Hematopoietic multipotent progenitor cell treated with erythropoietin and hydrocortisone succinate and interleukin-3 and kit ligand, for 17 days (in vitro differentiated cells): ENCODE measurements at regions not wholly inside any gene's neighbourhood (a gene's known extent, or its start where the extent isn't known, plus 50 kb on each side); places are given as distances from the start of the nearest gene placed in this dataset.
"Not testable (repeated sequence)": the region's sequence is repeated elsewhere in the genome, so short reads cannot be mapped to it uniquely, and the experiment has no call there.

Experiments
- DNase-seq: peaks from one replicate; pipeline ENCODE4 v3.0.0-alpha.2; 2015; ENCODE audit warnings: low spot score

- DNase-seq = no peak
Observed at GRCh38 chr1:37162059-37162458, 127.7 kb upstream of the GRIK3 start.

GRCh38 chr1:37166005-37166404 is 131.7 kb upstream of the GRIK3 start:
- no peak for DNase-seq

GRCh38 chr1:37167479-37167878 is 133.2 kb upstream of the GRIK3 start:
- no peak for DNase-seq

GRCh38 chr1:37169241-37169640 is 134.9 kb upstream of the GRIK3 start:
- no peak for DNase-seq

GRCh38 chr1:37169743-37170275 is 135.5 kb upstream of the GRIK3 start:
- no peak for DNase-seq

- DNase-seq = no peak
Observed at GRCh38 chr1:37171691-37172090, 137.4 kb upstream of the GRIK3 start.

- no peak for DNase-seq
Observed at GRCh38 chr1:37174341-37174740, 140.0 kb upstream of the GRIK3 start.

- DNase-seq = no peak
Observed at GRCh38 chr1:37174876-37175275, 140.6 kb upstream of the GRIK3 start.

- DNase-seq = no peak
Observed at GRCh38 chr1:37175666-37176215, 141.4 kb upstream of the GRIK3 start.

- DNase-seq = no peak
Observed at GRCh38 chr1:37176269-37176668, 142.0 kb upstream of the GRIK3 start.

- peak; percentile 6 for DNase-seq
Observed at GRCh38 chr1:37177230-37177864, 143.0 kb upstream of the GRIK3 start.

GRCh38 chr1:37181425-37181824 is 147.1 kb upstream of the GRIK3 start:
- no peak for DNase-seq

GRCh38 chr1:37184789-37185188 is 150.5 kb upstream of the GRIK3 start:
- DNase-seq = no peak

- DNase-seq = no peak
Observed at GRCh38 chr1:37186246-37186756, 152.0 kb upstream of the GRIK3 start.

- DNase-seq = no peak
Observed at GRCh38 chr1:37189111-37189510, 154.8 kb upstream of the GRIK3 start.

GRCh38 chr1:37197411-37197810 is 163.1 kb upstream of the GRIK3 start:
- no peak for DNase-seq

- not testable (repeated sequence) for DNase-seq
Observed at GRCh38 chr1:37214305-37214704, 180.0 kb upstream of the GRIK3 start.

- DNase-seq = no peak
Observed at GRCh38 chr1:37233606-37234005, 199.3 kb upstream of the GRIK3 start.

- no peak for DNase-seq
Observed at GRCh38 chr1:37234941-37235418, 200.7 kb upstream of the GRIK3 start.

- DNase-seq = no peak
Observed at GRCh38 chr1:37237948-37238347, 203.6 kb upstream of the GRIK3 start.

- DNase-seq = no peak
Observed at GRCh38 chr1:37238364-37239224, 204.3 kb upstream of the GRIK3 start.

- no peak for DNase-seq
Observed at GRCh38 chr1:37239225-37239740, 205.0 kb upstream of the GRIK3 start.
